ENCODE measurements at regions not wholly inside any gene's neighbourhood (a gene's known extent, or its start where the extent isn't known, plus 50 kb on each side); places are given as distances from the start of the nearest gene placed in this dataset.

- Histone ChIP-seq H3K9me3 (no peaks in the 10 kb centered on the region), H3K36me3 (no peaks in the 10 kb centered on the region), H3K4me1 (no peaks in the 10 kb centered on the region), H3K27me3 (no peaks in the 10 kb centered on the region), H3K4me3 (ENCODE audit: low read depth, low read length) (no peak overlapping the region)
- no peak for TF ChIP-seq CTCF (IDR thresholded peaks at IDR 0.05; ENCODE audit: low read depth, low read length)
- DNase-seq: no peak
Measured at GRCh38 chr13:78096221-78096620, 177.6 kb upstream of the EDNRB start.

- no peak for TF ChIP-seq CTCF (IDR thresholded peaks at IDR 0.05; ENCODE audit: low read depth, low read length)
- Histone ChIP-seq H3K27me3 (no peaks in the 10 kb centered on the region), H3K36me3 (no peaks in the 10 kb centered on the region), H3K4me3 (ENCODE audit: low read depth, low read length) (no peak overlapping the region), H3K4me1 (no peaks in the 10 kb centered on the region), H3K9me3 (no peaks in the 10 kb centered on the region)
- DNase-seq: no peak
Measured at GRCh38 chr13:78087966-78088678, 169.5 kb upstream of the EDNRB start.

- H3K4me1 ChIP-seq: no peaks in the 10 kb centered on the region
- no peaks in the 10 kb centered on the region for H3K9me3 ChIP-seq
- no peak for TF ChIP-seq CTCF (IDR thresholded peaks at IDR 0.05; ENCODE audit: low read depth, low read length)
- no peak for DNase-seq
- no peak overlapping the region for H3K4me3 ChIP-seq (ENCODE audit: low read depth, low read length)
- H3K27me3 ChIP-seq: no peaks in the 10 kb centered on the region
- H3K36me3 ChIP-seq: no peaks in the 10 kb centered on the region
Measured at GRCh38 chr13:78085434-78086225, 167.0 kb upstream of the EDNRB start.

- Histone ChIP-seq H3K4me1 (no peaks in the 10 kb centered on the region), H3K36me3 (no peaks in the 10 kb centered on the region), H3K4me3 (ENCODE audit: low read depth, low read length) (no peak overlapping the region), H3K27me3 (no peaks in the 10 kb centered on the region), H3K9me3 (no peaks in the 10 kb centered on the region)
- TF ChIP-seq CTCF (IDR thresholded peaks at IDR 0.05; ENCODE audit: low read depth, low read length): no peak
- DNase-seq: no peak
Measured at GRCh38 chr13:78084401-78084800, 165.8 kb upstream of the EDNRB start.

- no peaks in the 10 kb centered on the region for H3K36me3 ChIP-seq
- no peak overlapping the region for H3K4me3 ChIP-seq (ENCODE audit: low read depth, low read length)
- no peak for TF ChIP-seq CTCF (IDR thresholded peaks at IDR 0.05; ENCODE audit: low read depth, low read length)
- no peaks in the 10 kb centered on the region for H3K9me3 ChIP-seq
- H3K4me1 ChIP-seq: no peaks in the 10 kb centered on the region
- no peak for DNase-seq
- no peaks in the 10 kb centered on the region for H3K27me3 ChIP-seq
Measured at GRCh38 chr13:78078168-78078567, 159.5 kb upstream of the EDNRB start.

GRCh38 chr13:78067290-78067689 is 148.7 kb upstream of the EDNRB start:
- Histone ChIP-seq H3K4me1 (no peaks in the 10 kb centered on the region), H3K4me3 (ENCODE audit: low read depth, low read length) (no peak overlapping the region), H3K9me3 (no peaks in the 10 kb centered on the region), H3K36me3 (no peaks in the 10 kb centered on the region), H3K27me3 (peaks cover 4% of the 10 kb centered on the region; the same call in 1 of the 2 replicates)
- DNase-seq: no peak
- TF ChIP-seq CTCF (IDR thresholded peaks at IDR 0.05; ENCODE audit: low read depth, low read length): no peak
